ENCODE measurements at regions not wholly inside any gene's neighbourhood (a gene's known extent, or its start where the extent isn't known, plus 50 kb on each side); places are given as distances from the start of the nearest gene placed in this dataset.

GRCh38 chr9:20271096-20271495 lies 351.2 kb downstream of the MLLT3 start:
- Histone ChIP-seq H4K91ac (ENCODE audit: insufficient read depth, low read depth, low read length) (no peak overlapping the region), H3K36me3 (ENCODE audit: control insufficient read depth, insufficient read depth, low read length) (no peaks in the 10 kb centered on the region), H3K4me1 (ENCODE audit: control insufficient read depth, insufficient read depth, low read length) (no peaks in the 10 kb centered on the region), H3K27ac (ENCODE audit: insufficient read depth, low read length) (no peak overlapping the region), H3K4me3 (ENCODE audit: insufficient read depth, low read depth, low read length) (no peak overlapping the region), H3K79me1 (ENCODE audit: low read depth in 1 of 2, low read length in 2 of 2) (no peaks in the 10 kb centered on the region), H2BK5ac (ENCODE audit: low read depth, low read length, poor library complexity, severe bottlenecking) (no peak overlapping the region), H3K14ac (replicated peaks; ENCODE audit: low read depth, low read length) (no peak overlapping the region), H3K18ac (ENCODE audit: low read depth, low read length) (no peak overlapping the region), H3K4ac (ENCODE audit: low read depth, low read length) (no peak overlapping the region), H3K9ac (ENCODE audit: low read depth, low read length) (no peak overlapping the region), H2AK9ac (replicated peaks; ENCODE audit: low read depth, low read length, poor library complexity) (no peak overlapping the region), H2BK120ac (ENCODE audit: low read depth, low read length) (no peak overlapping the region), H3K27me3 (ENCODE audit: control insufficient read depth, insufficient read depth, low read length) (no peaks in the 10 kb centered on the region; the same call in 1 of the 2 replicates), H3K4me2 (ENCODE audit: low read depth, low read length) (no peak overlapping the region), H2BK20ac (ENCODE audit: low read depth, low read length) (no peak overlapping the region), H3K9me1 (ENCODE audit: insufficient read depth, low read length) (no peaks in the 10 kb centered on the region), H4K5ac (ENCODE audit: low read depth, low read length) (no peak overlapping the region), H2AK5ac (ENCODE audit: low read depth, low read length) (no peak overlapping the region), H2BK15ac (ENCODE audit: low read depth, low read length) (no peak overlapping the region), H2AFZ (replicated peaks; ENCODE audit: low read length, poor library complexity) (no peak overlapping the region), H3K23ac (ENCODE audit: low read depth, low read length) (no peak overlapping the region), H4K20me1 (ENCODE audit: insufficient read depth, low read length) (no peaks in the 10 kb centered on the region), H3K9me3 (ENCODE audit: control insufficient read depth, insufficient read depth, low read length) (no peaks in the 10 kb centered on the region), H4K8ac (ENCODE audit: low read depth in 2 of 2, low read length in 2 of 2) (no peak overlapping the region), H3K56ac (ENCODE audit: extremely low read depth, insufficient read depth, low read length) (no peak overlapping the region; the same call in 1 of the 2 replicates)
- dilution Hi-C loops (cut with HindIII; ENCODE audit: low sequenced_read_pairs, unreplicated experiment) (no loop called here), intact Hi-C loops (cut with micrococcal nuclease) (no loop called here), in situ Hi-C loops (cut with MboI; ENCODE audit: low sequenced_read_pairs) (no loop called here)
- no TSS peak for BruUV-seq (replicated peaks)
- ChIA-PET CTCF (interaction anchor here (0.6 kb wide), 1 partner anchor 589 kb away, joined by 3 read pairs; no protein-coding TSS in a partner anchor), POLR2A (ENCODE audit: unreplicated experiment) (no interaction called here)
- DNase-seq (no peak), ATAC-seq (ENCODE audit: low read depth) (no peak)
- WGBS, 2 experiments (ENCODE audit: extremely low coverage in 2 of 2, insufficient read length in 1 of 2): no CpG with 5 or more reads among the region's 1 CpG
- TF ChIP-seq BHLHE40 (IDR thresholded peaks at IDR 0.05; ENCODE audit: low read depth, low read length) (no peak), RCOR1 (IDR thresholded peaks at IDR 0.05; ENCODE audit: insufficient replicate concordance, low read length) (no peak), MAFK (IDR thresholded peaks at IDR 0.05; ENCODE audit: low read depth, low read length) (no peak), RAD21 (IDR thresholded peaks at IDR 0.05; ENCODE audit: low read length) (no peak), MAZ (IDR thresholded peaks at IDR 0.05; ENCODE audit: borderline replicate concordance, low read depth, low read length) (no peak), CEBPB (IDR thresholded peaks at IDR 0.05; ENCODE audit: low read depth, low read length) (no peak), NFE2L2 (IDR thresholded peaks at IDR 0.05; ENCODE audit: low read depth, low read length) (no peak), RFX5 (IDR thresholded peaks at IDR 0.05; ENCODE audit: low read depth, low read length) (no peak), CHD1 (IDR thresholded peaks at IDR 0.05; ENCODE audit: low read depth, low read length) (no peak), POLR2A (IDR thresholded peaks at IDR 0.05; ENCODE audit: low read depth, low read length) (no peak), MXI1 (IDR thresholded peaks at IDR 0.05; ENCODE audit: borderline replicate concordance, low read depth, low read length) (no peak), SMC3 (IDR thresholded peaks at IDR 0.05; ENCODE audit: low read depth, low read length) (no peak), FOS (IDR thresholded peaks at IDR 0.05; ENCODE audit: low read depth, low read length) (no peak)
- TF ChIP-seq, protein P1, sequence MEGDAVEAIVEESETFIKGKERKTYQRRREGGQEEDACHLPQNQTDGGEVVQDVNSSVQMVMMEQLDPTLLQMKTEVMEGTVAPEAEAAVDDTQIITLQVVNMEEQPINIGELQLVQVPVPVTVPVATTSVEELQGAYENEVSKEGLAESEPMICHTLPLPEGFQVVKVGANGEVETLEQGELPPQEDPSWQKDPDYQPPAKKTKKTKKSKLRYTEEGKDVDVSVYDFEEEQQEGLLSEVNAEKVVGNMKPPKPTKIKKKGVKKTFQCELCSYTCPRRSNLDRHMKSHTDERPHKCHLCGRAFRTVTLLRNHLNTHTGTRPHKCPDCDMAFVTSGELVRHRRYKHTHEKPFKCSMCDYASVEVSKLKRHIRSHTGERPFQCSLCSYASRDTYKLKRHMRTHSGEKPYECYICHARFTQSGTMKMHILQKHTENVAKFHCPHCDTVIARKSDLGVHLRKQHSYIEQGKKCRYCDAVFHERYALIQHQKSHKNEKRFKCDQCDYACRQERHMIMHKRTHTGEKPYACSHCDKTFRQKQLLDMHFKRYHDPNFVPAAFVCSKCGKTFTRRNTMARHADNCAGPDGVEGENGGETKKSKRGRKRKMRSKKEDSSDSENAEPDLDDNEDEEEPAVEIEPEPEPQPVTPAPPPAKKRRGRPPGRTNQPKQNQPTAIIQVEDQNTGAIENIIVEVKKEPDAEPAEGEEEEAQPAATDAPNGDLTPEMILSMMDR (conservative IDR thresholded peaks at IDR 0.05; ENCODE audit: low read depth, low read length): no peak
- TF ChIP-seq, protein P2, sequence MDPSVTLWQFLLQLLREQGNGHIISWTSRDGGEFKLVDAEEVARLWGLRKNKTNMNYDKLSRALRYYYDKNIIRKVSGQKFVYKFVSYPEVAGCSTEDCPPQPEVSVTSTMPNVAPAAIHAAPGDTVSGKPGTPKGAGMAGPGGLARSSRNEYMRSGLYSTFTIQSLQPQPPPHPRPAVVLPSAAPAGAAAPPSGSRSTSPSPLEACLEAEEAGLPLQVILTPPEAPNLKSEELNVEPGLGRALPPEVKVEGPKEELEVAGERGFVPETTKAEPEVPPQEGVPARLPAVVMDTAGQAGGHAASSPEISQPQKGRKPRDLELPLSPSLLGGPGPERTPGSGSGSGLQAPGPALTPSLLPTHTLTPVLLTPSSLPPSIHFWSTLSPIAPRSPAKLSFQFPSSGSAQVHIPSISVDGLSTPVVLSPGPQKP (IDR thresholded peaks at IDR 0.05; ENCODE audit: borderline replicate concordance, low read depth, low read length): no peak
- TF ChIP-seq, protein P3, sequence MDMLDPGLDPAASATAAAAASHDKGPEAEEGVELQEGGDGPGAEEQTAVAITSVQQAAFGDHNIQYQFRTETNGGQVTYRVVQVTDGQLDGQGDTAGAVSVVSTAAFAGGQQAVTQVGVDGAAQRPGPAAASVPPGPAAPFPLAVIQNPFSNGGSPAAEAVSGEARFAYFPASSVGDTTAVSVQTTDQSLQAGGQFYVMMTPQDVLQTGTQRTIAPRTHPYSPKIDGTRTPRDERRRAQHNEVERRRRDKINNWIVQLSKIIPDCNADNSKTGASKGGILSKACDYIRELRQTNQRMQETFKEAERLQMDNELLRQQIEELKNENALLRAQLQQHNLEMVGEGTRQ (IDR thresholded peaks at IDR 0.05; ENCODE audit: low read depth, low read length): no peak
